GF-D8 (cell line): ENCODE measurements at regions not wholly inside any gene's neighbourhood (a gene's known extent, or its start where the extent isn't known, plus 50 kb on each side); places are given as distances from the start of the nearest gene placed in this dataset.
"Not testable (repeated sequence)": the region's sequence is repeated elsewhere in the genome, so short reads cannot be mapped to it uniquely, and the experiment has no call there.

ENCODE experiments used
- DNase-seq: peaks from one replicate; lab custom pipeline; 2025; lab: John Stamatoyannopoulos, UW

GRCh38 chr2:13218205-13218604, 501.5 kb downstream of the TRIB2 start:
- DNase-seq: no peak

- no peak for DNase-seq
Measured at GRCh38 chr2:13227578-13227977, 510.8 kb downstream of the TRIB2 start.

DNA sequence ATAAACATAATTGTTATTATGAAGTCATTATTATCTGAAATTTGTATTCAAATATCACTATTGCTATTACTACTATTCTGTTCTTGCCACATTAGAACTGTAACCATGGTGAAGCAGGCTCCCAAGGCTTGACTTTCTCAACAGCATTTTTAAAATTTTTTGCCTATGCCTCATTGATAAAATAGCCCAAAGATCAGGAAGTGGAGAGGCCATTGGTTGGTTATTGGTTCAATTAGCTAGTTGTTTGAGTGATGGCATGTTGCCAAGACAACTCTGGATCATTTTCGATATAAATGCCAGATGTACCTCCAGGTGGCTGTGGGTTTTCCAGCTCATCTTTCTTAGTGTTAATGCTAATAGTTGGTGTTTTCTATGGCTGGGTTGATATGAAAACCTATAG, 513.5 kb downstream of the TRIB2 start:
- DNase-seq: no peak

DNA sequence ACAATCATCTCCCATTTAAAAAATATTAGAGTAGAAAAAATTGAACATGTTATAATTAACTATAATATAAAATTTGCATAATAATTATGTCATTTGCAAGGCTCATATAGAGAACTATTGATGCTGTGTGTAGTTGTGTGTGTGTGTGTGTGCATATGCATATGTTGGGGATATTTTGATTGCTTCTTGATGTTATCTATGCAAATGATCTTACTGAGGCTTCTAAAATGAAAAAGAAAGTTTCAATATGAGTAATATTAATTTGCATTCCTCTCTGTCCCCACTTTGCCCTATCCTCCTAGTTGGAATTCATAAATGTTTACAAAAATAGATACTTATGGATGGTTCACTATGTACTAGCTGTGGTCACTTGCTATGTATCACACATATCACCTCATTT, 523.3 kb downstream of the TRIB2 start:
- no peak for DNase-seq

GRCh38 chr2:13240789-13241487, 524.2 kb downstream of the TRIB2 start:
- no peak for DNase-seq

GRCh38 chr2:13252615-13253014, 535.9 kb downstream of the TRIB2 start:
- DNase-seq: no peak

DNA sequence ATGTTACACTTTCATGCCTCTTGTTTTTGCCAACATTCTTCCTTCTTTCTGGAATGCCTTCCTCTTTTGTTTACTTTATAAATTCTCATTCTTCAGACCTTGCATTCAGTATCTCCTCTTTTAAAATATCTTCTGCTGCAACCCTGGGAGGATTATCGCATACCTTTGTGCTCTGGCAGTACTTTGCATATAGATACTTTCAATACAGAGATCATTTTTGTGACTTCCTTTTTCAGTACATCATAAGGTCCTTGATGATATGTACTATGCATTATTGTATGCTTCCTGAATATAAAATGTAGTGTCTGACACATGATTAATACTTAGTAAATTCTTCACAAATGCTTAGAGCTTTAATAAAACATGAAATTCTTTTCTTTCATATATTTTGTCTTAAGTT, 538.7 kb downstream of the TRIB2 start:
- no peak for DNase-seq

DNA sequence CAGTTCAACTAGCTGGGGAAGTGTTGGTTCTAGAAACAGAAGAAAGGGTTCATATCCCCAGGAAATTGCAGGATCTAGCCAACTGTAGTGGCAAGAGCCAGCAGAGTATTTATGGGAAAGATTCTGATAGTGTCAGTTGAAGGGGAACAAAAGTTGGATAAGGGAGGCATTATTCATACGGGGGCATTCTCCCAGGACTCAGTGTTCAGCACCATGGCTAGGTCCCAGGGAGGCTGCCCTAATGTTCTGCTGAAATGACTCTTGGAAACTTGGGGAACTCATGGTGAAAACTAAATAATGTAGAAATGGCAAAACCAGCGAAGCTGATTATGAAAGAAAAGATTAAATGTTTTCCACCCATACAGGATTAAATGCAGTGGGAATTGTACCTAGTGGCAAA, 543.7 kb downstream of the TRIB2 start:
- no peak for DNase-seq

DNA sequence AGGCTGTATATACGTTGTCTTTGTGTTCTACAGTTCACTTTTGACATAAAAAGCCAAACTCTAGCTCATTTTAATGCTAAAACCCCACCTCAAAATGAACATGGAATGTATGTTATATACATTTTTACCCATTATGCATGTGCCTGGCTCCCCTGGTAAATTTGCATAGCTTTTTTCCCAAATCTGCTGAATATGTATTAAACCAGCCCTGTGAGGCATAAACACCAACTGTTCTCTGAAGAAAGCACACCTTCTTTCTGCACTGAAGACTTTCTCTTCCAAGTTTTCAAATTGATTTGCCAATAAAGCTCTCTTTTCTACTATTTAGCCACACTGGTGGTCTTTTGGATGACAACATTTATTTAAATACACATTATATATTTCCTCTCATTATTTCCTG, 549.4 kb downstream of the TRIB2 start:
- DNase-seq: no peak

GRCh38 chr2:13284688-13285087, 568.0 kb downstream of the TRIB2 start:
- no peak for DNase-seq

DNA sequence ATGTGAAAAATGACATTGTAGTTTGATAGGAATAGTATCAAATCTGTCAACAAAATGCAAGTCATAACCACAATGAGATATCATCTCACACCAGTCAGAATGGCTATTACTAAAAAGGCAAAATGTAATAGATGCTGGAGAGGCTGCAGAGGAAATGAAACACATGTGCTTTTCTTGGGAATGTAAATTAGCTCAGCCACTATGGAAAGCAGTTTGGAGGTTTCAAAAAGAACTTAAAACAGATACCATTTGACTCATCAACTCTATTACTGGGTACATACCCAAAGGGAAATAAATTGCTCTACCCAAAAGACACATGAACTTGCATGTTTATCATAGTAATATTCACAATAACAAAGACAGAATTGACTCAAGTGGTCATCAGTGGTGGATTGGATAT, 572.6 kb downstream of the TRIB2 start:
- no peak for DNase-seq

DNA sequence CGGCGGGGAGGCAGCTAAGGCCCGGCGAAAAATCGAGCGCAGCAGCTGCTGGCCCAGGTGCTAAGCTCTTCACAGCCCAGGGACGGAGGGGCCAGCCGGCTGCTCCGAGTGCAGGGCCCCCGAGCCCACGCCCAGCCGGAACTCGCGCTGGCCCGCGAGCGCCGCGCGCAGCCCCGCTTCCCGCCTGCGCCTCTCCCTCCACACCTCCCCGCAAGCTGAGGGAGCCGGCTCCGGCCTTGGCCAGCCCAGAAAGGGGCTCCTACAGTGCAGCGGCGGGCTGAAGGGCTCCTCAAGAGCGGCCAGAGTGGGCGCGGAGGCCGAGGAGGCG, 591.7 kb downstream of the TRIB2 start:
- DNase-seq: not testable (repeated sequence)

- DNase-seq: no peak
Measured at GRCh38 chr2:13308989-13309388, 592.3 kb downstream of the TRIB2 start.

GRCh38 chr2:13332060-13332459, 615.3 kb downstream of the TRIB2 start:
- DNase-seq: no peak

- DNase-seq: not testable (repeated sequence)
Measured at GRCh38 chr2:13334071-13334470, 617.3 kb downstream of the TRIB2 start.

- no peak for DNase-seq
Measured at GRCh38 chr2:13334545-13334944, 617.8 kb downstream of the TRIB2 start.

DNA sequence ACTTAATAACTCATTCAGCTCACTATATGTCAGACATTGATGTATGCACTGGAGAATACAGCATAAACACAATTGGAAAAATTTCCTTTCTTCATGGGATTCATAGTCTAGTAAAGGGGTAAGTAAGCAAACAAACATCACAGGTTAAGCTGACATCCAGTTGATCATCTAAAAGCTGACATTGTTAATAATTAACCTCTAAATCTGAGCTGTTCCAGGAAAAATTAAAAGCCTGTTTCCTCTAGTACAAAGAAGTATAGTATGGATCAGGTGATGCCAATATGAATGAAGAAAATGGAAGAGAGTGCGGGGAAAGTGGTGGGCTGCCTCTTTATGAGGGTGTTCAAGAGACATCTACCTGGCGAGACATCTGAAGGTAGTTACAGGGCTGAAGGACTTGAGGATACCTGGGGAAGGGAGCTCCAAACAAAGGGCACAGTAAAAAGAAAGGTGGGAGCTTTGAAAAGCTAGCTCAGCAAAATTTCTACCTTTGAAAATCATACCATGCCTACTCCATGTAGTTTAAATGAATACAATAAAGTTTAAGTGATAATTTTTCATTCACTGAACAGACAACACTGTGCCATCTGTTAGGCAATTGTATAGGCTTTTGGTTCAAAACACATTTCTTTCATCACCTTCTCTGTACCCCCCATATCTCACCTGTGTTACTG, 619.3 kb downstream of the TRIB2 start:
- DNase-seq: no peak

- DNase-seq: no peak
Measured at GRCh38 chr2:13351068-13351467, 634.3 kb downstream of the TRIB2 start.

DNA sequence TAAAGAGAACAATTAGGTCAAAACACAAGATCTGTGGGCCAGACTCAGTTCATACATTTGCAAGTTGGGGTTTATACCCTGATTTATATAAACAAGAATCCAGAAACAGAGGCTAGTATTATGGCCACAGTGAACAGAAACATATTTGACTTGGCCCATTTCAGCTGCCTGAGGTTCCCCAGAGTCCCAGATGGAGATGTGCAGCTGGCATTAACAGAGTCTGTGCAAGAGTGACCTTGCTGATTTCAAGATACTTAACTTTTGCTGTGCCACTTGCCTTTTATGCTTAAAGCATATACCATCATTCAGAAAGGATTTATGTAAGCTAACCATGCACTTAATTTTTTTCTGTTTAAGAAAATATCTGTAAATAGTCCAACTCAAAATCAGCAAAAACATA, 636.3 kb downstream of the TRIB2 start:
- no peak for DNase-seq

DNA sequence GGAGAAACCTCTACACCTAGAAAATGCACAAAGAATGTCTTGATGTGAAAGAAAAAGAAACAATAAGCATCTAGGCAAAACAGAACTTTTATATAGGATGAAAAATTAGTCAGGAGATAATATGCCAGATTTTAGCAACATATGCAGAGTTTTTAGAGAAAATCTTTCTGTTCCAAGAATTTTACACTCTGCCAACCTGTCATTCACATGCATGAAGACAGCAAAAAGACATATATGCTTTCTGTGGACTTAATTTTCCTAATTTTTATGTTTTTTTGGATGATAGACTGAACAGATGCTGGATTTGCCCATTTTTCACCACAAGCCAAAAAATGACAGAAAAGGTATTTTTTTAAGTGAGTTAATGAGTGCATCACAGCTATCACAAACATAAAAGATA, 637.3 kb downstream of the TRIB2 start:
- no peak for DNase-seq

- not testable (repeated sequence) for DNase-seq
Measured at GRCh38 chr2:13381928-13382327, 665.2 kb downstream of the TRIB2 start.

GRCh38 chr2:13389172-13389571, 672.4 kb downstream of the TRIB2 start:
- DNase-seq: not testable (repeated sequence)

GRCh38 chr2:13390676-13391075, 673.9 kb downstream of the TRIB2 start:
- no peak for DNase-seq

DNA sequence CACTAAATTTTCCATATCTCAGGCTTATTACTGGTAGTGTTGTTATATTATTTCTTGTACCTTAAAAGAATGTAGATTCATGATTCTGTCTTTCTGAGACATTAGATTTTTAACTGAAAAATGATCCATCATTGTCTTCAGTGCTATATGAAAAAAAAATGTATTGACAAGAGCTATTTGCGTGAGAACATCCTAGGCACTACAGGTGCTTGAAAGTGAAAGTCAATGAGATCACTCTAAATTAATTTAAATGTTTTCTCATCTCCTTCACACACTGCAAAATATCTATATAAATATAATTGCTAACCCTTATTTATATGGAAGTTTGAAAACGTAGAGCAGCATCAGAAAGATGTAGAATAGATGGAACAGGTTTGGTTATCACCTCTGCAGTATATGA, 684.6 kb downstream of the TRIB2 start:
- DNase-seq: no peak
